HG02642 (cell line): ENCODE measurements at regions not wholly inside any gene's neighbourhood (a gene's known extent, or its start where the extent isn't known, plus 50 kb on each side); places are given as distances from the start of the nearest gene placed in this dataset.

Experiments
- ATAC-seq: cut with Tn5 transposase; IDR thresholded peaks from one replicate; pipeline ENCODE4 v1.9.1; 2021; ENCODE audit warnings: mild to moderate bottlenecking; ENCODE audit not compliant: unreplicated experiment, poor library complexity

DNA sequence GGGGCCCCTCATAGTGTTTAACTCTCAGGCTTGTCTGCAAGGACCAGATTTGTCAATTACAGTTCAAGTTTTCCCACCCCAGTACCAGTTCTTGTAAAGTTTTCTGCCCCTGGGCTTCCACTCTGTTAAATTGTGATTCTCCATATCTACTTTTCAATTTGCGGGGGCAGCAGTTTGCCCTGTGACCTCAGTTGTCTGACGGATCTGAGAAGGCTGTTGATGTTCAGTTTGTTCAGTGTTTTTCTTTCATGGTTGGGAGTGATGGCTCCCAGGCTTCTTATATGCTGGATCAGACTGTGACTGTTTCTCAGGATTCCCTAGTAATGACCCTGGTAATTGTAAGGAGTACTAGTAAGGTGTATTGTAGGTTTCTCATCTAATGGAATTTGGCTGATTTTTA lies 101.0 kb upstream of the GGTLC1 start:
- no peak for ATAC-seq

DNA sequence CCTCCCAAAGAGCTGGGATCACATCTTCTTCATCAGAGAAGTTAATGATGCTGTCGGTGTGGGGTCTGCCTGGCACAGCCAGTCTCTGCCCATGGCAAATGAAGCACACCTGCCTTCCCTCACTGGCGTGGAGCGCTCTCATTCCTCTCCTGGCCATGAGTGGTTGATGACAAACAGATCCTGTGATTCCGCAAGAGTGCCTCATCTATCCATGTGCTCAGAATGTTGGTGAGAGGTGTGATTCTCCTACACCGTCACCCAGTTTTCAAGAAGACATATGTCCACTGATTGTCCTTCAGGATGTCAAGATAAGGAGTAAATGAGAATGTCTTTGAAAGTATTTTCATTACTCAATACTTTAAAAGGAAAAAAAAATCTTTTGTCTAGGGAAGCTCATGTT lies 97.5 kb upstream of the GGTLC1 start:
- no peak for ATAC-seq

DNA sequence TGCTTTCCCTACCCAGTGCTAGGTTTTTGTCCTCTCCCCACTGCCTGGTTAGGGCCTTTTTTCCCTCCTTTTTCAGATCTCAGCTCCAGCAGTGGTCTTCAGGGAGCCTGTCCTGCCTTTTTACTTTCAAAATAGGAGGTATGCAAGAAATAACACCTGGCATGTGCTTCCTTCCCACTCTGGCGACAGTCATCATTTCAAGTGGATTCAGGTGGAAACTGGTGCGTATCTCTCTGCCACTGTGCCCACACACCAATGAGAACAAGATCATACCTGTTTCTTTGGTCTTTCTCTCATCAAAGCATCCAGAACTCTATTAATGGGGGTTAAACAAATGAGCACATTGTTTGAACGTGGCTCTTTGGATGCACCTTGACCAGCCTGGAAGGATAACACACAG lies 95.7 kb upstream of the GGTLC1 start:
- ATAC-seq, result no peak

DNA sequence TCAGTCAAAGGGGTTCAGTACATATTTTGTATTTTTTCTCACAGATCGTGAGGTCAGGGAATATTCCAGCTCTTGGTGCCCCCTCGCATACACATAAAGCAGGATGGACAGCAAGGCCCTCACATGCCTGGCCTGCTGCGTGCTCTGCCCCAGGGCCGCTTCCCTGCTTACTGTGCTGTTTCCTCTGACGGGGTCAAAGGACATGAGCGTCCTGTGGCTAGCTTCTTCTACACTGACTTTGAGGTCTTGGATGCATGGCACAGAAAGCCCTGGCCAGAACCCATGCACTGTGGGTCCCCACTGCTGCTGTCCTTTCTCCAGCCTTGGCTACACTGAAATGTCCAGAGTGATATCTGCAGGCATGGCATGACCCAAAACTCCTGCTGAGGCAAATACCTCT lies 92.5 kb upstream of the GGTLC1 start:
- ATAC-seq, result no peak

DNA sequence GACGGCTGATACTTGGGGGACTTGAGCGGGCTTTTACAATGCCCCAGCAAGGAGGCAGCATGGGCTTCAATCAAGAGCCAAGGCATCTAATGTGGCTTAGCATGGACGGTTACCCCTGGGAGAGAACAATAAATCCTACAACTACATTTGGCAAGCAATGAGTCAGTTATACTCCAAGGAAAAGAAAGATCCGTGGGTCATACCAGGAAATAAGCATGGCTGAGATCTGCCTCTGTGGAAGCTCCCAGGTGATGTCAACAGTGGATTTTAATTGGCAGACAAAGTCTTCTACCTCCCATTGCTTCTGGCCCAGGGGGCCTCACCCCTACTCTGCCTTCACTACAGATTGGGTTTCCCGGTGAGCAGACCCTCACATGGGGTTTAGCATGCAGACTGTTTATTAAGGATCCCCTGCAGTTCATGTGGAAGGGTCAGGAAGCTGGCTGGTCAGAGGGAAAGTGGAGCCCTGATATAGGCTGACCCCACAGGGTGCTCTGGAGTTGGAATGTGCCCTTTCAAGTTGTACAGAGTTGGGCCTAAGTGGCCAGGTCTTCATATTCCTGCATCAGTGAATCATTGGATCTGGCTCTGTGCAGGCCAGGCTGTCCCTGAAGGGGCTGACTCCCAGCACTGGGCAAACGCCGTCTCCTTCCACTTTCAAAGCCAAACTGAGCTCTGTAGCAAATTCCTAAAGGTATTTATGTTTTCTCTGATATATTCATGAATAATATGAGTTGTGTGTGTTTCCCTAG lies 91.3 kb upstream of the GGTLC1 start:
- no peak for ATAC-seq

DNA sequence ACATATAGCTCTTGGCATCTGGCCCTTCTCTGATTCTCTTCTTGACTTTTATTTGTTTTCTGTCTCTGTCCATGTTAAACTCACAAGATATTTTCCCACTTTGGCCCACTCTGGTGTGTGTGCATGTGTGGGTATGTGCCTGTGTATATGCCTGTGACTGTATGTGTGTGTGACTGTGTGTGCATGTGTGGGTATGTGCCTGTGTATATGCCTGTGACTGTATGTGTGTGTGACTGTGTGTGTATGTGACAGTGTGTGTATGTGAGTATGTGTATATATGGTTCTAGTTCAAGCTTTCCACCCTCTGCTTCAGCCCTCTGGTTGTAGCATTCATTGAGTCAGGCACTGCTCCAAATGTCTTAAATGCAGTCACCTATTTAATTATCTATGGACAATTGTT lies 88.6 kb upstream of the GGTLC1 start:
- ATAC-seq, result no peak

DNA sequence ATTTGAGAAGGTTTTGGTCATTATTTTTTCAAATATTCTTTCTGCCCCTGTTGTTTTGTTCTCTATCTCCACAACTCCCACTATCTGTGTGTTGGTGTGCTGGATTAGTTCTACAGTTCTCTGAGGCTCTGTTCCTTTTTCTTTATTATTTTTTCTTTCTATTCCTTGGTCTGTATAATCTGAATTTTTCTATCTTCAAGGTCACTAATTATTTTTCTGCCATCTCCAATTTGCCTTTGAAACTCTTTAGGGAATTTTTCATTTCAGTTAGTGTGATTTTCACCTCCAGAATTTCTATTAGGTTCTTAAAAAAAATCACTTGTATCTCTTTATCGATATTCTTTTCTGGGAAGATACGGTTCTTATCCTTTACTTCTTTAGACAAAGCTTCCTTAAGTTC lies 82.1 kb upstream of the GGTLC1 start:
- no peak for ATAC-seq

DNA sequence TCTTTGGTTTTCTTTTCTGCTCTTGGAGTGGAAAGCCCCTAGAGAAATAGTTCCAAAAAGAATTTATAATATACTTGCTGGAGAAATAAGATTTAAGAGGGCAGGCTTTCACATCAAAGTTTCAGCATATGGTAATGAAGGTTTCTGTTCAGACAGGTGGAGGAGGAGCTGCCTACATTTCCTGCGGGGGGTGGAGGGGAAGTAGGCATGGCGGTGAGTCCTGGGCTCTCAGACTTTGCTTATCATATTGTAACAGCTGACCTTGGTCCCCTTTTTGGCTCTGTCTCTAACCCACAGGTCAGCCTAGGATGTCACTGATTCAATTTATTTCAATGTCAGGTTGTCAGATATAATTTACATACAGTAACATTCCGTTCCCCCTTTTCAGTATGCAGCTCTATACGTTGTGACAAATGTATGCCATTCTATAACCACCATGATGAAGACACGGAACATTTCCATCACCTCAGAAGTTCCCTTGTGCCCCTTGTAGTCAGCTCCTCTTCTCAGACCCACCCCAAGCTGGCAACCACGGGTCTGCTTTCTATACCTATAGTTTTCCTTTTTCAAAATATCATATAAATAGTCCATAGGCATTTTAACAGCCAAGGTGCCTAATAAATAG lies 77.6 kb upstream of the GGTLC1 start:
- ATAC-seq, result no peak

DNA sequence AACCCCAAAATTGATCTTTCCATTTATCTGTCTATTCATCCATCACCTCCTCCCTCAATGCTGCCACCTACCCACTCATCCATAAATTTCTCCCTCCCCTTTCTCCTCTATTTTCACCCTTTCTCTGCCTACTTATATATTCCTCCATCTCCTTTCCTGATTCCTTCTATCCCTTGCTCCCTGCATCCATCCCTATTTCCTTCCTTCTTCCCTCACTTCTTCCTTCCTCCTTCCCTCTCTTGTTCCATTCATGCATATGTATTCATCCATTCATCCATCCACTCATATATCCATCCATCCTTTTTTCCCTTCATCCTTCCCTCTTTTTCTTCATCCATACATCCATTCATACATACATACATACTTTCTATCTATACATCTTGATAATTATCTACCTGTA lies 76.3 kb upstream of the GGTLC1 start:
- ATAC-seq, result no peak

DNA sequence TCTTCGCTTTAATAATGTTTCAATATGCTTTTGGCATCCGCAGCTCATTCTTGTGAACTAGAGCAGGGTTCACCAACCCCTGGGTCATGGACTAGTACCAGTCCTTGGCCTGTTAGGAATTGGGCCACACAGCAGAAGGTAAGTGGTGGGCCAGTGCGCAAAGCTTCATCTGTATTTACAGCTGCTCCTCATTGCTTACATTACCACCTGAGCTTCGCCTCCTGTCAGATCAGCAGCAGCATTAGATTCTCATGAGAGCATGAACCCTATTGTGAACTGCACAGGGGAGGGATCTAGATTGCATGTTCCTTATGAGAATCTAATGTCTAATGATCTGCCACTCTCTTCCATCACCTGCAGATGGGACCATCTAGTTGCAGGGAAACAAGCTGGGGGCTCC lies 75.5 kb upstream of the GGTLC1 start:
- ATAC-seq, result no peak

DNA sequence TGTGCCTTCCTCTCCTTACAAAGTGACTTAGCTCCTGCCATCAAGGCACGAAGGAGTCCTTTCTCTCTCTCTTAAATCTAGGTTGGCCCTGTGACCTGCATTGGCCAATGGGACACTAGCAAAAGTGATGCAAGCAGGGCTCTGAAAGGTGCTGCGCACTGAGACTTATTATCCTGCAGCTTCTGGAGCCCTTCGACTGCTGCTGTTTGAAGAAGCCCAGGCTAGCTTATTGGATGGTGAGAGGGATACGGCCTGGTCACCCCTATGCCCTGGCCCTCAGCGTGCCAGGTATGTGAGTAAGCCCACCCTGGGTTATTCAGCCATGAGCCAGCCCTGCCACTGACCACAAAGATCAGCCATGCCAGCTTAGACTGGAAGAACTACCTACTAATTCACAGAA lies 74.5 kb upstream of the GGTLC1 start:
- no peak for ATAC-seq

DNA sequence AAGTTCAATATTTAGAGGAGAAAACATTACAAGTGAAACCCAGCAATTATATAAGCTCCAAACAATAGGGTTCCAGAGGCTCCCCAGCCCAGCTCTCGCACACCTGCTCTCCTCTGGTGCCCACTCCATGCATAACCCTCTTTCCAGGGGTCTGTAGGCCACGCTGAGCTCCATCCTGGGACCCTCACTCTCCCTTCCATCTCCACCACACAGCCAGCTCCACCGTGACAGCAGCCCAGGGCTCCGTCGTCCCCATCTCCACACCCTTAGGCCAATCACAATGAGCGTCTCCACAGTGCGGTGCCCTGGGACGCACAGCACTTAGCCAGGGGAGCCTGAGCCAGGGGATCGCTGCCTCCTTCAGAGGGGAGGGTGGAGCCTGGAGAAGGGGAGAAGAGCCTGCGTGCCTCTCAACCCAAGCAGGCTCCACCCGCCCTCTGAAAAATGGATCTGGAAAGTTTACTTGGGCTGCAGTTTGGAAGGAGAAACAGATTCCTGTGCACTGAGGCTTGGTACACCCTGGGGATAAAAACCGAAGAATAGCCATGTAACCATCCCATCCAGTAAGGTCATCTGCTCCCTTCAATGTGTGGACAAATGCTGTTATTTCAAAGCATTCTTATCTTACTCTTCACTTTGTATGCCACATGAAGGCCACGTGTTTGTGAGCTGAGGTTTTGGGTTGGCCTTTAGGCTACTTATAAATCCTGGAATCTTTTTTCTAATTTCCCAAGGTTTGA lies 72.4 kb upstream of the GGTLC1 start:
- ATAC-seq, result no peak

DNA sequence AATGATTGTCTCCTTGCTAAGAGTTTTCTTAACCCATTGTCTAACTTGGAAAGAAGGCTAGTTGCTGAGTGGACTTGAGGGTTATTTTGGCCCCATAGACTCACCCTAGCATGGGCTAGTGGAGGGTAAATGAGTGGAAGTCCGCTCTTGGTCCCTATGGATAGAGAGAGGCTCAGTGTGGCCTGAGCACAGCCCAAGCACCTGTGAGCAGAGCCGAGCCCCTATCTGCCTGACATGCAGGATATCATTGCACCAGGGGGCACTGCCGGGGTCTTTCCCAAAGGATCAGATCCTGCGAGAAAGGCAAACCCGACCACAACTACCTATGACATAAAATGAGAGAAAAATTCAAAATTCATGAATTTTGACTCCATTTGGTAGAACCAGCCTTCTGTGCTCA lies 70.6 kb upstream of the GGTLC1 start:
- ATAC-seq, result no peak

DNA sequence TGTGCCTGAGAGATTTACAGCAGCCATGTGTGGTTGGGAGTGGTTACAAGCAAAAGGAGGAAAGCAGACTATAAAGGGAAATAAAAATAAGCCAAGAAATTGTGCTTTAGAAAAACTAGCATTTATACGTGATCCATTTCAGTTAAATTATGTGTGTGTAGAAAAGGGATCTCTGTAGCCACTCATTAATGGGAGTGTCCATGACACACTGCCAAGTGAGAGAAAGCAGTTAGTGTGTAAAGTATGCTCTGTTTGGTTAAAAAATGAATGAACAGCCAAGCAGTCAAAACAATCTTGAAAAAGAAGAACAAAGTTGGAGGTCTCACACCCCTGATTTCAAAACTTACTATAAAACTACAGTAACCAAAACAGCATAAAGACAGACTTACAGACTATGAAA lies 67.9 kb upstream of the GGTLC1 start:
- ATAC-seq, result no peak

DNA sequence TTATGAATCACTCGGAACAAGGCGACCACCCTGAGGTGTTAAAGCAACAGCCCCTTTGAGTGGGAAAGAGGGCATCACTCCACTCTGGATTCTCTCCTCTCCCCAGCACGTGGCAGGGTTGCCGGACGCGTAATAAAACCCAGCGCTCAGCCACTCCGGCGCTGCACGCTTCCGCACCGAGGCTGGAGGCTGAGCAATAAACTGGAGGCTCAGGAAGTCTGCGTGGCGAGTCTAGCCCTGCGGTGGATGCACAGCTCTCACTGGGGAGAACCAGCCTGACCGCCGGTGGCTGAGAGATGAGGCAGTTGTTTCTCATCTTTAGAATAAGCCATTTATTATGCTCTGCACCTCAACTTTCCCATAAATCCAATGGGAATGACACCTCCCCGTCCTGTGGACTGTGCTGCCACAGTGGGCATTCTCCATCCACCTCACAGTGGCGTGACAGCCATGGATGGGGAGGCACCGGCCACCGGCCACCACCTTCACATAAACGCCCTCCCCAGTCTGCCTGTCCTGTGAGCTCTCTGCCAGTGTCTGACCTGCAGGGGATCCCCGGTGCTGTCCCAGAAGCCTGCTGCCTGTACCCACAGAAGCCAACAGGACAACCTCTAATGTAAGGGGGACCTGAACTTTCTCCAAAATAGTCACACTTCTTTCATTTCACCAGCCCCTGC lies 64.2 kb upstream of the GGTLC1 start:
- ATAC-seq, result no peak

DNA sequence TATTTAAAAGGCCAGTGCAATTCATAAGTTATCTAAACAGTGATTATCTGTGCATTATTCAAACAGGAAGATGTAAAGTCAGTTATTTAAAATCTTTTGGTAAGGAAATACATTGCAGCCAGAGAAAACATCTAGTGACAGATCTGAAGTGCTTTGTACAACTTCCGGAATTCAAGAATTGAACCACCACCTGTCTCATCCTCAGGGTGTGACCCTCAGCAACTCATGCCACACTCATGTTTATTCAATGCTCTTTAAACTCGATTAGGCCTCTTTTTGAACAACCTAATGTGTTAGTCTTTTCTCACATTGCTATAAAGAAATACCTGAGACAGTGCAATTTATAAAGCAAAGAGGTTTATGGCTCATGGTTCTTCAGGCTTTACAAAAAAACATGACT lies 62.6 kb upstream of the GGTLC1 start:
- ATAC-seq, result no peak

DNA sequence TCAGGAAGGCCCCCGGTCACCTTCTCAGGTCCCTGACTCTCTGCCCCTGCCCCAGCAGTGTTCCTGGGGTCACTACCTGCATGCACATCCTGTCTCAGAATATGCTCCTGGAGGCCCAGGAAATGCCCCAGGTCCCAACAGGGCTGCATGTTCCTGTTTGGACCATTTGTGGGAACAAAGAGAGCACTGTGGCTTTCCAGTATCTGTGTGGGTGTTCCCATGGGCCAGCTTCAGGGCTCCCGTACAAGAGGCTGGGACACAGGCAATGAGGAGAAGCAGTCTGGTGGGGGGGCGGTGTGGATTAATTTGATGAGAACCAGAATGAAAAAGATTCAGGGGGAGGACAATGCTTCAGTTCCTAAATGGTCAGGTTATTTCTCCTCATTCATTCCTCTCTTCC lies 61.5 kb upstream of the GGTLC1 start:
- no peak for ATAC-seq

DNA sequence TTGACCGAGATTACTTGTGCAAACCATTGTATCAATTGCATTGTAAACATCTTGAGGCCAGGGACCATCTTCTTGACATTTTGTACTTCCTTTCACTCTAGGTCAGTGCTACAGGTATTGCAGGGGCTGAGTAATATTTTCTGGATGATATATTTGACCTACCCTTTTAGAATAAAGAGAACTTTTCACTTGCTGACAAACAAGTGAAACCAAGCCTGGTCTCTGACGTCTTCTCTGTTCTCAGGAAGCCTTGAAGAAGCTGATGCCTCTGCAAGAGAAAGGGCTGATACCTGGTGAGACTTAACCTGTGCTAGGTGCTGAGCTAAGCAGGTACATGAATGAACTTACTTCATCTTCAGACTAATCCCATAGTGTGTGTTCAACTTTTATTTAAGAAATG lies 60.5 kb upstream of the GGTLC1 start:
- no peak for ATAC-seq

DNA sequence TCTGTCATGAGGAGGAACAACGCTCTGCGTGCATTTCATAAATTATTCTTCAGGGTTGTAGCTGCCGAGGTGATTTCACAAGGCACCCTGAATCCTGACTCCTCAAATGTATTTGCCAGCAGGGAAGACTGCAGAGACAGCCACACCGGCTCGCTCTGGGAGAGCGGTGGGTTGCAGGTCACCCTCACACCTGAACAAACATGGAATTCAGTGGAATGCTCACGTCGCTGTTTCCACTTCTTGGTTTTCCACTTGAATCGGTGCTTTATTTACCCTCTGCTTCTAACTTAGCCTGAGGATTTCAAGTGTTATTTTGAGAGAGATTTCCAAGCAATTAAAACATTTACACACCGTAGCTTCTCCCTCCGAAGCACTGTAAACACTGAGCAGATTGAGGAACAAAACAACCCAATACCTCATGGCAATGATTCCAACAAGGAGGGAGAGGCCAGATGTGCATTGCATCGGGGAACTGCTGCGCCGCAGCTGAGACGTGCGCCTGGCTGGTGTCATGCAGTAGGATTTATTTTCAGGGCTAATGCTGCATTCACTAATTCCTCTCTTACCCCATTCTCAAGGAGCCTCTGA lies 59.5 kb upstream of the GGTLC1 start:
- no peak for ATAC-seq

DNA sequence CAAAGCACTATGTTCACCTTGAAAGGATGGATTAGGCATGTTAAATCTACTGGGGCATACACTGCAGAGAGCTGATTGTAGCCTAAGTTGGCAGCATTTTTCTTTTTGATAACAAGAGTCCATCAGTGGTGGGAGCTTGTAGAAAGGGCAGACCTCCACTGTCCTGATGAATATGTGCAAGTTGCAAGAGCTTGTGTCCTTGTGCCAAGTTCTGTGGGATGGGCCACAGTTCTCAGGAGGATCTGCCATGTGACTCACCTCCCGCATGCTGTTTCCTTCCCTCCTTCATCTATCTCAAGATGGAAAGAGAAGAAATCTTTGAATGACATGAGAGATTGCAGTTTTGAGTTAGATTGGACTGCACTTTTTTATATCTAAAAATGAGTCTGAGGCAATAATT lies 58.3 kb upstream of the GGTLC1 start:
- ATAC-seq, result no peak
